H1 (cell line): ENCODE measurements at regions not wholly inside any gene's neighbourhood (a gene's known extent, or its start where the extent isn't known, plus 50 kb on each side); places are given as distances from the start of the nearest gene placed in this dataset.

Experiments
- BACH1 ChIP-seq: IDR thresholded peaks from 2 replicates; pipeline ENCODE4 v1.6.1; 2012; ENCODE audit warnings: low read length, improper control_type of control experiment
- CBX5 ChIP-seq: fragments of 300-800, 300-1000 bp; sonication (generic); IDR thresholded peaks from 2 replicates; pipeline ENCODE4 v1.7.1; 2016; ENCODE audit warnings: antibody characterized with exemption, low read length, low read depth
- CEBPB ChIP-seq: IDR thresholded peaks from 2 replicates; pipeline ENCODE4 v1.6.1; 2012; ENCODE audit warnings: low read depth, low read length
- GABPA ChIP-seq: IDR thresholded peaks from 2 replicates; pipeline ENCODE4 v1.6.1; 2011; ENCODE audit warnings: mild to moderate bottlenecking, low read length, moderate library complexity, borderline replicate concordance; ENCODE audit not compliant: insufficient read depth
- POLR2AphosphoS5 ChIP-seq: IDR thresholded peaks from 2 replicates; pipeline ENCODE4 v1.6.1; 2011; ENCODE audit warnings: low read depth, low read length
- RBBP5 ChIP-seq: IDR thresholded peaks from 2 replicates; pipeline ENCODE4 v1.7.1; 2012; ENCODE audit warnings: low read depth, mild to moderate bottlenecking, inconsistent platforms, low read length, moderate library complexity, borderline replicate concordance
- RXRA ChIP-seq: IDR thresholded peaks from 2 replicates; pipeline ENCODE4 v1.6.1; 2011; ENCODE audit warnings: low read depth, mild to moderate bottlenecking, low read length, moderate library complexity; ENCODE audit not compliant: insufficient read depth
- SAP30 ChIP-seq: fragments of 300-600 bp; sonication (generic); IDR thresholded peaks from 2 replicates; pipeline ENCODE4 v1.7.1; 2012; ENCODE audit warnings: low read length, moderate library complexity, mild to moderate bottlenecking, inconsistent platforms; ENCODE audit not compliant: insufficient read depth, insufficient replicate concordance

DNA sequence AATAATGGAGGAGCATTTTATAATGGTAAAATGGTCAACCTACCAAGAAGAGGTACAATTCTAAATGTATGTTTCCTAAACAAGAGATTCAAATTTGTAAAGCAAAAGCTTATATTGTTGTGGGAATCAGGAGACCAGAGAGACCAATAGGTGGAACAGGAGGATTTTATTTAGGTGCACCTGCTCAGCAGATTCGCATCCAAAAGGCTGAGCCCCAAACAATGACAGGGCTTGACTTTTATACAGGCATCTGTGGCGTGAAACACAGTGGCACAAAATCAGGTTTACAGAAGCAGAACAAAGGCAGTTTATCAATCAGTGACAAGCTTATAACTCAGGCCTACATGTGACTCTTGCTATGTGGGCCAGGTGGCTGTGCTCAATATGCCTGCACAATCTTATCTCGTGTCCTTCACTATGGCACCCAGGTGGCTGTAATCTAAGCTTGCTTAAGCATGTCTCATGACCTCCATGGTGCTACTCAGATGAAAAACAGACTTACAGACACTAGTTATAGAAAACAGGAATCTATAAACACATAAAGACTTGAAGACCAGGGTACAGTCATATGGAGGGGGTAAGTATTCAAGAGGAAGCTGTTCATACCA is 780.2 kb upstream of the CA10 start (continued):
- TF ChIP-seq RBBP5, result no peak
- no peak for TF ChIP-seq CBX5
- no peak for TF ChIP-seq POLR2AphosphoS5
- no peak for TF ChIP-seq RXRA
- no peak for TF ChIP-seq CEBPB
- TF ChIP-seq BACH1, result no peak
- TF ChIP-seq GABPA, result no peak
- no peak for TF ChIP-seq SAP30
- TF ChIP-seq, all 59 proteins: peak for 0
